Dedifferentiated amniotic fluid mesenchymal stem cell (primary cell): ENCODE measurements at regions not wholly inside any gene's neighbourhood (a gene's known extent, or its start where the extent isn't known, plus 50 kb on each side); places are given as distances from the start of the nearest gene placed in this dataset.
A peak's percentile ranks its signal among the peaks of the same experiment; 100 is the strongest.
"Not testable (repeated sequence)": the region's sequence is repeated elsewhere in the genome, so short reads cannot be mapped to it uniquely, and the experiment has no call there.

Experiments
- DNase-seq: peaks from one replicate; pipeline ENCODE4 v3.0.0-alpha.2; 2016; ENCODE audit errors: extremely low spot score

GRCh38 chr10:42367532-42368230 lies 270.7 kb downstream of the ZNF33B start:
- peak; percentile 69 for DNase-seq

- DNase-seq: no peak
These were observed 286.6 kb downstream of the ZNF33B start for GRCh38 chr10:42351745-42352144.

- not testable (repeated sequence) for DNase-seq
These were observed 301.6 kb downstream of the ZNF33B start for GRCh38 chr10:42336593-42337337.

GRCh38 chr10:42335653-42336296 lies 302.6 kb downstream of the ZNF33B start:
- not testable (repeated sequence) for DNase-seq

GRCh38 chr10:42304341-42304740 lies 334.0 kb downstream of the ZNF33B start:
- no peak for DNase-seq

GRCh38 chr10:42281896-42282295 lies 356.5 kb downstream of the ZNF33B start:
- not testable (repeated sequence) for DNase-seq

- DNase-seq: not testable (repeated sequence)
These were observed 368.6 kb downstream of the ZNF33B start for GRCh38 chr10:42269788-42270187.

- not testable (repeated sequence) for DNase-seq
These were observed 375.1 kb downstream of the ZNF33B start for GRCh38 chr10:42263259-42263658.

- not testable (repeated sequence) for DNase-seq
These were observed 395.4 kb downstream of the ZNF33B start for GRCh38 chr10:42243002-42243401.

- no peak for DNase-seq
These were observed 396.1 kb downstream of the ZNF33B start for GRCh38 chr10:42242135-42242805.

GRCh38 chr10:42236401-42236800 lies 402.0 kb downstream of the ZNF33B start:
- DNase-seq: not testable (repeated sequence)

- not testable (repeated sequence) for DNase-seq
These were observed 402.6 kb downstream of the ZNF33B start for GRCh38 chr10:42235736-42236135.

- not testable (repeated sequence) for DNase-seq
These were observed 403.1 kb downstream of the ZNF33B start for GRCh38 chr10:42235241-42235640.

- DNase-seq: not testable (repeated sequence)
These were observed 403.9 kb downstream of the ZNF33B start for GRCh38 chr10:42234506-42234905.

- not testable (repeated sequence) for DNase-seq
These were observed 404.7 kb downstream of the ZNF33B start for GRCh38 chr10:42233461-42234206.

- not testable (repeated sequence) for DNase-seq
These were observed 405.4 kb downstream of the ZNF33B start for GRCh38 chr10:42232955-42233354.

- DNase-seq: not testable (repeated sequence)
These were observed 407.6 kb downstream of the ZNF33B start for GRCh38 chr10:42230812-42231211.

GRCh38 chr10:42230115-42230514 lies 408.3 kb downstream of the ZNF33B start:
- DNase-seq: not testable (repeated sequence)

- DNase-seq: not testable (repeated sequence)
These were observed 410.5 kb downstream of the ZNF33B start for GRCh38 chr10:42227859-42228258.

- not testable (repeated sequence) for DNase-seq
These were observed 444.8 kb downstream of the ZNF33B start for GRCh38 chr10:42193588-42193987.

- DNase-seq: not testable (repeated sequence)
These were observed 445.9 kb downstream of the ZNF33B start for GRCh38 chr10:42192450-42192849.
